Hepatocyte (in vitro differentiated cells): ENCODE measurements at regions not wholly inside any gene's neighbourhood (a gene's known extent, or its start where the extent isn't known, plus 50 kb on each side); places are given as distances from the start of the nearest gene placed in this dataset.

Source experiments
- DNase-seq: peaks from one replicate; pipeline ENCODE4 v3.0.0-alpha.2; 2016; ENCODE audit warnings: low spot score
- H2AFZ ChIP-seq: fragments of 200-600 bp; sonication (generic); 2 replicates; pipeline ENCODE4 v1.6.0; 2016; ENCODE audit warnings: antibody characterized with exemption, mild to moderate bottlenecking
- H3K27ac ChIP-seq: fragments of 200-600 bp; sonication (generic); 2 replicates; pipeline ENCODE4 v1.5.1; 2016; ENCODE audit warnings: mild to moderate bottlenecking
- H3K27me3 ChIP-seq: fragments of 200-600 bp; sonication (generic); 2 replicates; pipeline ENCODE4 v1.6.1; 2016
- H3K36me3 ChIP-seq: fragments of 200-600 bp; sonication (generic); replicated peaks from 2 replicates; pipeline ENCODE4 v1.5.1; 2016; ENCODE audit warnings: low read depth; ENCODE audit not compliant: insufficient read depth
- H3K4me1 ChIP-seq: fragments of 200-600 bp; sonication (generic); 2 replicates; pipeline ENCODE4 v1.5.1; 2016; ENCODE audit warnings: mild to moderate bottlenecking, moderate library complexity; ENCODE audit not compliant: insufficient read depth
- H3K4me2 ChIP-seq: fragments of 200-600 bp; sonication (generic); 2 replicates; pipeline ENCODE4 v1.6.0; 2016
- H3K4me3 ChIP-seq: fragments of 200-600 bp; sonication (generic); 2 replicates; pipeline ENCODE4 v1.5.1; 2016; ENCODE audit warnings: mild to moderate bottlenecking
- H3K79me2 ChIP-seq: fragments of 200-600 bp; sonication (generic); 2 replicates; pipeline ENCODE4 v1.6.0; 2017; ENCODE audit warnings: mild to moderate bottlenecking
- H3K9me2 ChIP-seq: fragments of 200-600 bp; sonication (generic); replicated peaks from 2 replicates; pipeline ENCODE4 v1.6.0; 2017; ENCODE audit warnings: mild to moderate bottlenecking; ENCODE audit not compliant: insufficient read depth
- H3K9me3 ChIP-seq: fragments of 200-600 bp; sonication (generic); 2 replicates; pipeline ENCODE4 v1.5.1; 2016; ENCODE audit warnings: low read depth, mild to moderate bottlenecking
- H4K20me1 ChIP-seq: fragments of 200-600 bp; sonication (generic); 2 replicates; pipeline ENCODE4 v1.6.0; 2016; ENCODE audit warnings: mild to moderate bottlenecking; ENCODE audit not compliant: insufficient read depth, poor library complexity, severe bottlenecking
- EZH2 ChIP-seq: fragments of 200-600 bp; sonication (generic); IDR thresholded peaks from 2 replicates; pipeline ENCODE4 v1.6.1; 2016; ENCODE audit warnings: antibody characterized with exemption, mild to moderate bottlenecking, borderline replicate concordance
- EZH2phosphoT487 ChIP-seq: fragments of 200-600 bp; sonication (generic); IDR thresholded peaks from one replicate; pipeline ENCODE4 v1.6.1; 2018; ENCODE audit warnings: antibody characterized with exemption, mild to moderate bottlenecking, low read depth, moderate library complexity; ENCODE audit not compliant: unreplicated experiment, severe bottlenecking
- WGBS: methylation state at CpG from one replicate; pipeline ENCODE4 v1.1.6; 2016; ENCODE audit warnings: low lambda C conversion rate; ENCODE audit errors: missing lambda C conversion rate; 5-methylcytosine and 5-hydroxymethylcytosine counted together
- TF ChIP-seq, protein P1 (sequence below): fragments of 200-600 bp; sonication (generic); IDR thresholded peaks from 2 replicates; pipeline ENCODE4 v1.5.1; 2016; ENCODE audit warnings: antibody characterized with exemption, mild to moderate bottlenecking; ENCODE audit not compliant: poor library complexity

DNA sequence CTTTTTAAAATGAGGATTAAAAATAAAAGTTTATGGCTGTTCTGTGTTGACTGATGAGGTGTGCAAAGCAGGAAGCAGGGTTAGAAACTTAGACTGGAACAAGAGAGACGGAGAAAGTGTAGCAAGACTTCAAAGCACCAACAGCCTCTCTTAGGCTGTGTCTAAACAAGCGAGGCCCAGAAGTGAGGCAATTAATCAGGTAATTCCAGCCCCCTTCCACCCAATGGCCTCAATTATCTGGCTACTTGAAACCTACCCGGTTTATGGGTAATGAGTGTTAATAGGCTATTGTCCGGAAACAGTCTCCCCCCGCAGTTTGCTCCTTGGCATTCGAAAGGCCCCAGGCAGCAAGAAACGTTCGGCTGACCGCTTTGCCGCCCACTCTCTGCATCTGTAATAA is 171.7 kb upstream of the MYCN start:
- 51% methylated on average over 10 of the region's 10 CpGs for WGBS
- DNase-seq, result no peak
- Histone ChIP-seq H4K20me1 (no peaks in the 10 kb centered on the region), H3K4me3 (no peak overlapping the region), H3K9me2 (no peaks in the 10 kb centered on the region), H3K36me3 (no peaks in the 10 kb centered on the region), H3K9me3 (no peaks in the 10 kb centered on the region), H2AFZ (no peak overlapping the region), H3K79me2 (no peaks in the 10 kb centered on the region), H3K27me3 (no peaks in the 10 kb centered on the region), H3K27ac (no peak overlapping the region), H3K4me1 (no peaks in the 10 kb centered on the region), H3K4me2 (no peak overlapping the region)
- TF ChIP-seq EZH2, result no peak
- peak; percentile 67 for TF ChIP-seq EZH2phosphoT487
- TF ChIP-seq, protein P1, sequence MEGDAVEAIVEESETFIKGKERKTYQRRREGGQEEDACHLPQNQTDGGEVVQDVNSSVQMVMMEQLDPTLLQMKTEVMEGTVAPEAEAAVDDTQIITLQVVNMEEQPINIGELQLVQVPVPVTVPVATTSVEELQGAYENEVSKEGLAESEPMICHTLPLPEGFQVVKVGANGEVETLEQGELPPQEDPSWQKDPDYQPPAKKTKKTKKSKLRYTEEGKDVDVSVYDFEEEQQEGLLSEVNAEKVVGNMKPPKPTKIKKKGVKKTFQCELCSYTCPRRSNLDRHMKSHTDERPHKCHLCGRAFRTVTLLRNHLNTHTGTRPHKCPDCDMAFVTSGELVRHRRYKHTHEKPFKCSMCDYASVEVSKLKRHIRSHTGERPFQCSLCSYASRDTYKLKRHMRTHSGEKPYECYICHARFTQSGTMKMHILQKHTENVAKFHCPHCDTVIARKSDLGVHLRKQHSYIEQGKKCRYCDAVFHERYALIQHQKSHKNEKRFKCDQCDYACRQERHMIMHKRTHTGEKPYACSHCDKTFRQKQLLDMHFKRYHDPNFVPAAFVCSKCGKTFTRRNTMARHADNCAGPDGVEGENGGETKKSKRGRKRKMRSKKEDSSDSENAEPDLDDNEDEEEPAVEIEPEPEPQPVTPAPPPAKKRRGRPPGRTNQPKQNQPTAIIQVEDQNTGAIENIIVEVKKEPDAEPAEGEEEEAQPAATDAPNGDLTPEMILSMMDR, result no peak

DNA sequence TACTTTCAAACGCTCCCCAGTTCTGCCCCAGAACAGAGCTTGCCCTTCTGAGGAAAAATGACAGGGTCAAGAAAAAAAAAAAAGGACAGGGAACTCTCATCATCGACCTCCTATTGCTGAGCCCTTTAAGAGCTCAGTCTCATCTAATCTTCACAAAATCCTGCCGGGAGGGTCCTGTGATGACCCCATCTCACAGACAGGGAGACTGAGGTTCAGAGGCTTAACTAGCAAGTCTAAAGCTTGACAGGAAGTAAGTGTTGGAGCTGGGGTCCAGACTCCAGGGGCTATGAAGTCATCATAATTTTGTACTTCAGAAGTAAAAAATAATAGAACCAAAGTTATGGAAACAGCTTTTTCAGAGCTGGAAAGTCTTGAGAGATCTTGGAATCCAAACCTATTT is 171.1 kb upstream of the MYCN start:
- H3K4me2 ChIP-seq, result no peak overlapping the region
- no peak overlapping the region for H2AFZ ChIP-seq
- no peaks in the 10 kb centered on the region for H3K4me1 ChIP-seq
- no peak overlapping the region for H3K4me3 ChIP-seq
- H4K20me1 ChIP-seq, result no peaks in the 10 kb centered on the region
- no peaks in the 10 kb centered on the region for H3K79me2 ChIP-seq
- no peaks in the 10 kb centered on the region for H3K27me3 ChIP-seq
- no peaks in the 10 kb centered on the region for H3K9me2 ChIP-seq
- no peak overlapping the region for H3K27ac ChIP-seq
- TF ChIP-seq, protein P1, result no peak
- TF ChIP-seq EZH2phosphoT487 (no peak), EZH2 (no peak)
- H3K9me3 ChIP-seq, result no peaks in the 10 kb centered on the region
- WGBS, result 79% methylated on average over 3 of the region's 3 CpGs
- DNase-seq, result no peak
- no peaks in the 10 kb centered on the region for H3K36me3 ChIP-seq

DNA sequence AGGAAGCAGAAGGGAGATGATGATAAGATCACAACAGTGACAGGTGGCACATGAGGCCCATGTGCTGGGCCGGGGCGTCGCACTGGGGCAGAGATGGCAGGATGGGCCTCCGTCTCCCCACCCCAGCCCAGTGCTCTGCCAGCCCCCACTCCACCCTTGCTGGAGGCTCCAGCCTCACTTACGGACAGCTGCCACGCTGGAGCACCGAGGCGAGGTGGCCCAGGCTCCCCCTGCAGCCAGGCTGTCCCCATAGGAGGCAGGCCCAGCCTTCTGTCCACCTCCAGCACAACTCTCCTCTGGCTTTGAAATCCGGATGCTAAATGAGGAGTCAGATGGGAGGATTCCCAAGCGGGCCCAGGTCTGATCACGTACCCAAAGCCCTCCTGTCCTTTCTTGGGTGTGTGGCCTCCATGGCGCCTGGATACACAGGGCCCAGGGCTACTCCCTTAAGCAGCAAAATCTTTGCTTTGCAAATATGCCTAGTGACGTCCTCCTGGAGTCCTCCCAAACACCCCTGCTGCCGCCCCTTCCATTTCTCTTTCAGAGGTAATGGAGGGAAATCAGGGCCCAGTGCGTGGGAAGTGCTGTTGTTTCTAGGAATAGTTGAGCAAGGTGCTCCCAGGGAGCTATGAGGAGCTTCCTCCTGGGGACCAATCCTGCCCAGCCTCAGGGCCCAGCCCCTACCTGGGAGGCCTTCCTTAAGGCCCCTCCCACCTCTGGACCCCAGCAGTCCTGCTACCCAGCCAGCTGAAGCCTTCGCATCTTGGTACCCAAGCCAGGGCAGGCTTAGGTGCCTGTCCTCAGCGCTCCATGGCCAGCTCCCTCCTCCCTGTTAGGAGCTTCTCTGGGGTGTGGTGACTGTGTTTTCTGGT is 170.4 kb upstream of the MYCN start:
- TF ChIP-seq, protein P1, result no peak
- no peaks in the 10 kb centered on the region for H3K36me3 ChIP-seq
- no peak overlapping the region for H3K4me3 ChIP-seq
- DNase-seq, result no peak
- H3K27me3 ChIP-seq, result no peaks in the 10 kb centered on the region
- no peak overlapping the region for H2AFZ ChIP-seq
- H3K79me2 ChIP-seq, result no peaks in the 10 kb centered on the region
- H3K4me2 ChIP-seq, result no peak overlapping the region
- H3K9me2 ChIP-seq, result no peaks in the 10 kb centered on the region
- H3K4me1 ChIP-seq, result no peaks in the 10 kb centered on the region
- H3K27ac ChIP-seq, result no peak overlapping the region
- WGBS, result 91% methylated on average over 15 of the region's 17 CpGs
- no peaks in the 10 kb centered on the region for H4K20me1 ChIP-seq
- H3K9me3 ChIP-seq, result no peaks in the 10 kb centered on the region
